ENCODE measurements at regions not wholly inside any gene's neighbourhood (a gene's known extent, or its start where the extent isn't known, plus 50 kb on each side); places are given as distances from the start of the nearest gene placed in this dataset.

- H3K4me1 ChIP-seq (ENCODE audit: control insufficient read depth in 2 of 3, insufficient read depth in 2 of 3, low read depth in 1 of 3, low read length in 3 of 3): no peaks in the 10 kb centered on the region
- peaks cover 0 to 3% (median 1%) of the 10 kb centered on the region in 3 donors for H3K9me3 ChIP-seq (ENCODE audit: control insufficient read depth in 2 of 3, insufficient read depth in 1 of 3, low read length in 3 of 3)
- H3K4me3 ChIP-seq (ENCODE audit: low read length in 3 of 3): peak overlapping the region in 1 of 3 donors; percentile 12
- no peak for FAIRE-seq
- DNase-seq: no peak
- no peaks in the 10 kb centered on the region for H3K36me3 ChIP-seq (ENCODE audit: control insufficient read depth in 2 of 3, insufficient read depth in 3 of 3, low read length in 3 of 3)
- no peaks in the 10 kb centered on the region for H3K27me3 ChIP-seq (ENCODE audit: control insufficient read depth, insufficient read depth, low read length)
- intact Hi-C loops (cut with DNase I): no loop called here
- no peak overlapping the region for H3K27ac ChIP-seq (ENCODE audit: low read depth in 2 of 2, low read length in 2 of 2)
- no peak overlapping the region for H3K9ac ChIP-seq (ENCODE audit: low read length in 3 of 3)
- TF ChIP-seq CTCF (IDR thresholded peaks at IDR 0.05; ENCODE audit: borderline replicate concordance, extremely low read depth, insufficient read depth): no peak
These were observed 602.0 kb upstream of the CDH4 start for GRCh38 chr20:60650087-60650486.

GRCh38 chr20:60652046-60652445 lies 600.0 kb upstream of the CDH4 start:
- DNase-seq: no peak
- intact Hi-C loops (cut with DNase I): no loop called here

DNA sequence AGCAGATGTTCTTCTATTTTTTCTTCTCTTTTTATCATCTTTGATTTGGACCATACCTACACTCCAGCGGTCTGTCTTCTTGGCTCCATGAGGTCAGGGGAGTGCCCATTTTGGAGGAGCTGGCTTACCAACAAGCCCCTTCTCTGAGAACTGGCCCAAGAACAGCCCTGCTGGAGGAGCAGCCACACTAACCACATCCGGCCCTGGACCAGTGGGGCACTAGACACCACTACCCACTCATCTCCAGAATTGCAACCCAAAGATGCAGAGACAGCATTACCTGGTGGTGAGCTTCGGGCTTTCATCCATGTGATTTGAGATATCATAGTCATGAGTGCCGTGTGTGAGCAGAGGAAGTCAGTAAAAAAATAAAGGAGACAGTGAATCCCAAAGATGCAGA lies 599.4 kb upstream of the CDH4 start:
- Histone ChIP-seq H3K9ac (ENCODE audit: low read length in 3 of 3) (no peak overlapping the region), H3K4me3 (ENCODE audit: low read length in 3 of 3) (no peak overlapping the region), H3K9me3 (ENCODE audit: control insufficient read depth in 2 of 3, insufficient read depth in 1 of 3, low read length in 3 of 3) (peaks cover 0 to 1% (median 0%) of the 10 kb centered on the region in 3 donors), H3K27me3 (ENCODE audit: control insufficient read depth, insufficient read depth, low read length) (no peaks in the 10 kb centered on the region), H3K4me1 (ENCODE audit: control insufficient read depth in 2 of 3, insufficient read depth in 2 of 3, low read depth in 1 of 3, low read length in 3 of 3) (no peaks in the 10 kb centered on the region), H3K36me3 (ENCODE audit: control insufficient read depth in 2 of 3, insufficient read depth in 3 of 3, low read length in 3 of 3) (no peaks in the 10 kb centered on the region), H3K27ac (ENCODE audit: low read depth in 2 of 2, low read length in 2 of 2) (no peak overlapping the region)
- intact Hi-C loops (cut with DNase I): no loop called here
- no peak for TF ChIP-seq CTCF (IDR thresholded peaks at IDR 0.05; ENCODE audit: borderline replicate concordance, extremely low read depth, insufficient read depth)
- FAIRE-seq (no peak), DNase-seq (no peak)

More at GRCh38 chr20:60652046-60652445, 600.0 kb upstream of the CDH4 start:
- Histone ChIP-seq H3K9ac (ENCODE audit: low read length in 3 of 3) (no peak overlapping the region), H3K9me3 (ENCODE audit: control insufficient read depth in 2 of 3, insufficient read depth in 1 of 3, low read length in 3 of 3) (peaks cover 0 to 1% (median 0%) of the 10 kb centered on the region in 3 donors), H3K4me3 (ENCODE audit: low read length in 3 of 3) (no peak overlapping the region), H3K36me3 (ENCODE audit: control insufficient read depth in 2 of 3, insufficient read depth in 3 of 3, low read length in 3 of 3) (no peaks in the 10 kb centered on the region), H3K27me3 (ENCODE audit: control insufficient read depth, insufficient read depth, low read length) (no peaks in the 10 kb centered on the region), H3K27ac (ENCODE audit: low read depth in 2 of 2, low read length in 2 of 2) (no peak overlapping the region), H3K4me1 (ENCODE audit: control insufficient read depth in 2 of 3, insufficient read depth in 2 of 3, low read depth in 1 of 3, low read length in 3 of 3) (no peaks in the 10 kb centered on the region)
- no peak for TF ChIP-seq CTCF (IDR thresholded peaks at IDR 0.05; ENCODE audit: borderline replicate concordance, extremely low read depth, insufficient read depth)
- no peak for FAIRE-seq

Data from kidney (tissue), 13 donors.